ENCODE measurements at regions not wholly inside any gene's neighbourhood (a gene's known extent, or its start where the extent isn't known, plus 50 kb on each side); places are given as distances from the start of the nearest gene placed in this dataset.

- intact Hi-C loops (cut with micrococcal nuclease) = no loop called here
Measured at GRCh38 chrX:39893417-39894338, 204.1 kb downstream of the BCOR start.

GRCh38 chrX:39894683-39895082 lies 203.1 kb downstream of the BCOR start:
- intact Hi-C loops (cut with micrococcal nuclease) = no loop called here

- intact Hi-C loops (cut with micrococcal nuclease) = no loop called here
Measured at GRCh38 chrX:39895218-39896110, 202.3 kb downstream of the BCOR start.

- intact Hi-C loops (cut with micrococcal nuclease) = no loop called here
Measured at GRCh38 chrX:39896951-39897740, 200.6 kb downstream of the BCOR start.

GRCh38 chrX:39897741-39898097 lies 200.0 kb downstream of the BCOR start:
- intact Hi-C loops (cut with micrococcal nuclease) = no loop called here

GRCh38 chrX:39898147-39898546 lies 199.6 kb downstream of the BCOR start:
- intact Hi-C loops (cut with micrococcal nuclease) = no loop called here

GRCh38 chrX:39899059-39899458 lies 198.7 kb downstream of the BCOR start:
- intact Hi-C loops (cut with micrococcal nuclease) = no loop called here

GRCh38 chrX:39899856-39900776 lies 197.6 kb downstream of the BCOR start:
- intact Hi-C loops (cut with micrococcal nuclease) = no loop called here

- intact Hi-C loops (cut with micrococcal nuclease) = no loop called here
Measured at GRCh38 chrX:39900777-39901170, 197.0 kb downstream of the BCOR start.

- intact Hi-C loops (cut with micrococcal nuclease) = no loop called here
Measured at GRCh38 chrX:39903343-39903742, 194.4 kb downstream of the BCOR start.

- intact Hi-C loops (cut with micrococcal nuclease) = no loop called here
Measured at GRCh38 chrX:39903937-39904336, 193.8 kb downstream of the BCOR start.

- intact Hi-C loops (cut with micrococcal nuclease) = no loop called here
Measured at GRCh38 chrX:39904816-39905537, 192.8 kb downstream of the BCOR start.

GRCh38 chrX:39905538-39905891 lies 192.2 kb downstream of the BCOR start:
- intact Hi-C loops (cut with micrococcal nuclease) = no loop called here

GRCh38 chrX:39905946-39906345 lies 191.8 kb downstream of the BCOR start:
- intact Hi-C loops (cut with micrococcal nuclease) = no loop called here

- intact Hi-C loops (cut with micrococcal nuclease) = no loop called here
Measured at GRCh38 chrX:39907964-39908661, 189.6 kb downstream of the BCOR start.

GRCh38 chrX:39909996-39910395 lies 187.8 kb downstream of the BCOR start:
- intact Hi-C loops (cut with micrococcal nuclease) = no loop called here

GRCh38 chrX:39910651-39911050 lies 187.1 kb downstream of the BCOR start:
- intact Hi-C loops (cut with micrococcal nuclease) = no loop called here

- intact Hi-C loops (cut with micrococcal nuclease) = no loop called here
Measured at GRCh38 chrX:39911278-39911897, 186.4 kb downstream of the BCOR start.

- intact Hi-C loops (cut with micrococcal nuclease) = no loop called here
Measured at GRCh38 chrX:39912126-39912525, 185.6 kb downstream of the BCOR start.
